Activated gamma-delta T cell treated with anti-CD3 and anti-CD28 coated beads, Interleukin-2, amount 50 U/mL, for 16 hours (primary cell): ENCODE measurements at regions not wholly inside any gene's neighbourhood (a gene's known extent, or its start where the extent isn't known, plus 50 kb on each side); places are given as distances from the start of the nearest gene placed in this dataset.
"Not testable (repeated sequence)": the region's sequence is repeated elsewhere in the genome, so short reads cannot be mapped to it uniquely, and the experiment has no call there.

ENCODE experiments used
- DNase-seq: peaks from one replicate; pipeline ENCODE4 v3.0.0-alpha.2; 2020; ENCODE audit warnings: low read depth

GRCh38 chr3:20724241-20724640 is 538.2 kb upstream of the SGO1 start:
- no peak for DNase-seq

DNA sequence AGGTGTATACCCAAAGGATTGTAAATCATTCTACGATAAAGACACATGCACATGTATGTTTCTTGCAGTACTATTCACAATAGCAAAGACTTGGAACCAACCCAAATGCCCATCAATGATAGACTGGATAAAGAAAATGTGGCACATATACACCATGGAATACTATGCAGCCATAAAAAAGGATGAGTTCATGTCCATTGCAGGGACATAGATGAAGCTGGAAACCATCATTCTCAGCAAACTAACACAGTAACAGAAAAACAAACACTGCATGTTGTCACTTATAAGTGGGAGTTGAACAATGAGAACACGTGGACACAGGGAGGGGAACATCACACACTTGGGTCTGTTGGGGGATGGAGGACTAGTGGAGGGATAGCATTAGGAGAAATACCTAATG is 530.4 kb upstream of the SGO1 start:
- DNase-seq = not testable (repeated sequence)

DNA sequence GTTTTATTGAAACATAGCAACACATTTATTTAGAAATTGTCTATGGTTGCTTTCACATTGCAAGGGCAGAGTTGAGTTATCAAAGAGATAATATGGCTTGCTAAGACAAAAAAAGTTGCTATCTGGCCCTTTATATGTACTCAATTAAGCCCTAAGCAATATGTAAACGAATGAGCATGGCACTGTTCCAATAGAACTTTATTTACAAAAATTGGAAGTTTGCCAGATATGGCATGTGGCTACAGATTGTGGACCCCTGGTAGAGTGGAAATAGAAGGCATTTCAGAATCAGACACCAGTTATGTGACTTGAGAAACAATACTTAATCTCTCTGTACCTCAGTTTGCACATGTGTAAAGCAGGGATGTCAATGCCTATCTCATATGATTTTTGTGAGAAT is 515.6 kb upstream of the SGO1 start:
- DNase-seq = no peak

- DNase-seq = no peak
These were observed 514.7 kb upstream of the SGO1 start for GRCh38 chr3:20700714-20701113.

- no peak for DNase-seq
These were observed 512.9 kb upstream of the SGO1 start for GRCh38 chr3:20698896-20699295.

DNA sequence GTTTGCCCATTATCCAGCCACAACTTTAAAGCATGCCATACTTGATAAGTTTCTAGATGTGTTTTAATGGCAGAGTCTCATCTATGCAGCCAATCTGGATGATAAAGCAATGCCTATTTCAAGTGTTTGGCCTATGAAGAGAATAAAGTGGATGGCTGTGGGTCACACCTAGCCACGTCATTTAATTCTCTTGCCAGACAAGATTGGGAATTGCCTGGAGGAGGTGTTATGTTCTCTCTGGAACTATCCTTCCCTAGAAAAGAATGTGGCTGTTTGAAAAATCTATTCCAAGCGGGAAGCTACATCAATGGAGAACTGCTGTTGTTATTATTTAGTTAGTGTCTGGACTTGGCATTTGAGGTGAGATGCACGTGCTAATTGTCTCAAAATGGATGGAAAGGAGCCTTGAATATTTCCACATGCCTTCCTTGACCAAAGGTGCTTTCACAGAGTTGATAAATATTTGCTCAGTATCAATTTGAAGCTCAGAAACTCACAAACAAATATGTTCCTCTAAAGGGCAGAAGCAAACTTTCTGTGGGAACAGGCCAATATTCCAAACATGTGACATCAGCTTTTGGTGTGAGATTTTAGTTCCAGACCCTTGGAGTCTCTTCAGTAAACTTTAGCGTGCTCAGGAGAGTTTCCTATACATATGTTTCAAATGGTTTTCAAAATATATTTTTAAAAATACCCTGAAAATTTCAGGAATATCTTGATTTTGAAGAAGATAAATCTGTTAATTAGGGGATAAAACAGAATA is 510.6 kb upstream of the SGO1 start:
- DNase-seq = no peak

DNA sequence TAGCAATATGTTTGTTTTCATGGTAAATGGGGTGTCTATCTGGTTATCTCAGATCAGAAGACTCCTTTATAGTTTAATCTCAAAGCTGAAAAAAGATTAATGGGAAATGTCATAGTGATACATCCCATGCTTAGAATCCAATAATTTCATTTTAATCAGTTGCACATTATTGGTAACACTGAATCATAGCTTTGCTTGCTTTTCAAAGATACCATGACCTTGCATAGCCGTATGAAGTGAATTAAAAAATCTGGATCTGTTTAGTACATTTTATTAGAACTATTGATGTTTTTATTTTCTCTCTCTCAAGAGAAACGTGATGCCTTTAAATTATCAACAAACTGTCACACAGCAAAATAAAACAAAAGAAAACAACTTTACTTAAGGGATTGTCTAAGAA is 506.7 kb upstream of the SGO1 start:
- no peak for DNase-seq

GRCh38 chr3:20683910-20684309 is 497.9 kb upstream of the SGO1 start:
- no peak for DNase-seq

DNA sequence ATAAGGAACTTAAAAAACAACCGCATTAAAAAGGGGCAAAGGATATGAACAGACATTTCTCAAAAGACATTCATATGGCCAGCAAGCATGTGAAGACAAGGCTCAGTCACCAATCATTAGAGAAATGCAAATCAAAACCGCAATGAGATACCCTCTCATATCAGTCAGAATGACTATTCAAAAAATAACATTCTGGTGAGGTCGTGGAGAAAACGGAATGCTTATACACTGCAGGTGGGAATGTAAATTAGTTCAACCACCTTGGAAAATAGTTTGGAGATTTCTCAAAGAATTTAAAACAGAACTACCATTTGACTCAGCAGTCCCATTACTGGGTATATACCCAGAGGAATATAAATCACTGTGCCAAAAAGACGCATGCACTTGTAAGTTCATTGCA is 496.6 kb upstream of the SGO1 start:
- no peak for DNase-seq

GRCh38 chr3:20680990-20681628 is 495.1 kb upstream of the SGO1 start:
- DNase-seq = no peak

DNA sequence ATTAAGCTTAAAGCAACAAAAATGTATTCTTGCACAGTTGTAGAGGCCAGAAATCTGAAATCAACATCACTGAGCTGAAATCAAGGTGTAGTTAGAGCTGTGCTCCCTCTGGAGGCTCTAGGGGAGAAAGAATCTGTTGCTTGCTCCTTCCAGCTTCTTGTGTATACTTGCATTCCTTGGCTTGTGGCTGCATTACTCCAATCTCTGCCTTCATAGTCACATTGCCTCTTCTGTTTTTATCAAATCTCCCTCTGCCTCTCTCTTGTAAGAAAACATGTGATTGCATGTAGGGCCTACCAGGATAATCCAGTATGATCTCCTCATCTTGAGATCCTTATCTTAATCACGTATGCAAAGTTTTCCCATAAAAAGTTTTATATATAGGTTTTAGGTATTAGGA is 487.9 kb upstream of the SGO1 start:
- no peak for DNase-seq

DNA sequence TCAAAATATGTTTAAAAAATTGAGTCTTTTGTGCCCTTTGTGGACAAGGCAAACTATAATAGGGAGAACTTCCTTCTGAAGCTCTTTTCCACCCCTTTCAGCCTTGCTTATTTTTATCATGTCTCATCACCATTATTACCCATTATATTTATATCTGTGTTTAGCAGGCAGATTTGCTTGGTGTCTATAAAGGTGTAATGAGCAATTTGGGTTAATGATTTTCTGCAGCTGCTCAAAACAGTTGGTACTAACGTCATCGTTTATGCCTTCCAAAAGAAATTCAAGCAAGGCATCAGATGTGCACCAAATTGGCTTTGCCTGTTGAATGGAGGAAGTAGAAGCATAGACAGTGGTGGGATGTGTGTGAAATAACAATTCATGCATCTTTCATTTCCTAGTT is 483.7 kb upstream of the SGO1 start:
- DNase-seq = no peak

DNA sequence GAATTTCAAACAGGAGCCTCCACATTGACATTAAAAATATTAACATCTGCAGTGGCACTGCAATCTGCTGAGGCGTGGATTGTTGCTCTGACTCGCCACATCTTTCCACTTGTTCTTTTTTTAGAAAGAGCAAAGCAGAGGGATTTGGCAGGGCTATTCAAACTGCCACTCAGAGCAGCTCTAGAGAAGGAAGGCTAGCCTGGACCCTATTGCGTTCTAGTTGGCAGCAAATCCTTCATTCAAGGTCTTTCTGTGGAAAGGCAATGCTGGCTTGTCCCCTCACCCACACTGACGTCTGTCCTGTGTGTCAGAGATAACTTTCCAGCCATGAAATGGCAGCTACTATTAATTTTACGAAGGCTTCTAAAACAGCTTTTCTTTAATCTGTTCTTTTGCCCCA is 483.2 kb upstream of the SGO1 start:
- no peak for DNase-seq

DNA sequence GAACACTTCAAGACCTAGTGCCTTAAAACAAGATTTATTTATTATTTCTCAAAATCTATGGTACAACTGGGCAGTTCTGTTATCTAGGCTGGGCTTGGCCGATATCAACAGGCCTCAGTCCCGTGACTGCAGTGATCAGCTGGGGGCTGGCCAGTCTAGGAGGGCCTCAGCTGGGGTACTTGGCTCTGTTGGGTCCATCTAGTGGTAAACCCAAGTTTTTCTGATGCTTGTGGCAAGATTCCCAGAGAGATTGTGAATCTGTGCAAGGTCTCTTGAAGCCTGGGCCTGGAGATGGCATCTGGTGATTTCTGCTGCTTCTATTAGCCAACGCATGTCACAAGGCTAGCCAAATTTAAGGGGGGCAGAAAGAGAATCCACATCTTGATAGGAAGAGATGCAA is 482.4 kb upstream of the SGO1 start:
- no peak for DNase-seq

GRCh38 chr3:20666091-20666490 is 480.1 kb upstream of the SGO1 start:
- DNase-seq = no peak

GRCh38 chr3:20658491-20658890 is 472.5 kb upstream of the SGO1 start:
- no peak for DNase-seq

GRCh38 chr3:20657560-20657959 is 471.6 kb upstream of the SGO1 start:
- no peak for DNase-seq

DNA sequence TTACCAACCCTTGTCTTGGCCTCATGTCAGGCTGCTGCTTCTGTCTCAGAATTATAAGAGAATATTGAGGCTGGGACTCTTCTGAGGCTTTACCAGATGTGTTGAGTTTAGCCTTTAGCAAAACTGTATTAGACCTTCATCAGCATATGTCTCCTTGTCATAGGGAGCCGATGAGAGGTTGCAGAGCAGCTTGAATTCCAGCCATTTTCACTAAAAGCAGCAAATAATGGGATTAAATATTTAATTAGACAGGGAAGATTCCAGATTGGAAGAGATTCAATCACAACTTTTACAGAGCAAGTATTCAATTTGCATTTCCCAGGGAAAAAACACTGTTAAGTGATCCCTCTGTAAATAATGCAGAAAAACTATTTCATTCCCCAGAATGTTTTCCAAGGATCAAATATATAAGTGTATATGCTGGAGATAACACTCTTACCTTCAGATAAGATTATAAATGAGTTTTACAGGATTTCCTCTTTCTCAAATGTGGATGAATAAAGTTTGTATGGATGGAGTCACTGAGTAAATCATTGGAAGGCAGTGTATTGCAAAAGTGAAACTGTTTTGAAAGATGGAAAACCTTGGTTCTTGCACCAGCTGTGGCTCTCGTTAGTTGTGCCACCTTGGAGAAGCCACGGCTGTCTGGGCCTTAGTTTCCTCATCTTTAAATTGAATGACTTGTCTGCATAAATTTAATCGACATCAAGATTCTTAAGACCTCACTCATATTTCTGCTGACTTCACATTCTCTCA is 466.4 kb upstream of the SGO1 start:
- DNase-seq = no peak

DNA sequence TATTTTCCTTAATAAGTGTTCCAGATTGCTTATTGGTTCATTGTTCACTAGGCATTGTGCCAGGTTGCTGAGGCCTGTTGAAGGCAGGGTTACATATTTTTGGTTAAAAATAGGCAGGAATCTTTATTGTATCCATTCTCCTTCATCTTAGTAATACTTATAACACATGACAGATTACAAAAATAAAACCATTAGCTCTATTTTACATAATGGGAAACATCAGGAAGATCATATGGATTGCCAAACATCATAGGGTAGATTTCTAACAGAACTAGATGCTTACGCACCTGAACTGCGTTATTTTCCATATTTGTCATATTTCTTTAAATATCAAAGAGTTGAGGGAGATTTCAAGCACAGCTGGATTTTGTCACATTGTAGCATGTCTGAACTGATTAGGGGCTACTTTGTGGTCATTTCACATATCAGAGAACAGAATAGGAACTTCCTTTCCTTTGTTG is 462.9 kb upstream of the SGO1 start:
- DNase-seq = no peak

GRCh38 chr3:20648294-20648693 is 462.3 kb upstream of the SGO1 start:
- no peak for DNase-seq

- DNase-seq = no peak
These were observed 460.4 kb upstream of the SGO1 start for GRCh38 chr3:20646425-20646824.

GRCh38 chr3:20645340-20645739 is 459.3 kb upstream of the SGO1 start:
- DNase-seq = no peak

GRCh38 chr3:20637729-20638128 is 451.7 kb upstream of the SGO1 start:
- DNase-seq = no peak
